GM23248 (cell line): ENCODE measurements at regions not wholly inside any gene's neighbourhood (a gene's known extent, or its start where the extent isn't known, plus 50 kb on each side); places are given as distances from the start of the nearest gene placed in this dataset.

ENCODE experiments used
- EZH2 ChIP-seq: fragments of 200-600 bp; sonication (generic); IDR thresholded peaks from 2 replicates; pipeline ENCODE4 v1.6.1; 2018; ENCODE audit warnings: antibody characterized with exemption, mild to moderate bottlenecking; ENCODE audit not compliant: insufficient read depth, poor library complexity, severe bottlenecking
- EZH2phosphoT487 ChIP-seq: fragments of 200-600 bp; sonication (generic); IDR thresholded peaks from 2 replicates; pipeline ENCODE4 v1.6.1; 2018; ENCODE audit warnings: antibody characterized with exemption, moderate library complexity, mild to moderate bottlenecking, low read depth; ENCODE audit not compliant: insufficient read depth

DNA sequence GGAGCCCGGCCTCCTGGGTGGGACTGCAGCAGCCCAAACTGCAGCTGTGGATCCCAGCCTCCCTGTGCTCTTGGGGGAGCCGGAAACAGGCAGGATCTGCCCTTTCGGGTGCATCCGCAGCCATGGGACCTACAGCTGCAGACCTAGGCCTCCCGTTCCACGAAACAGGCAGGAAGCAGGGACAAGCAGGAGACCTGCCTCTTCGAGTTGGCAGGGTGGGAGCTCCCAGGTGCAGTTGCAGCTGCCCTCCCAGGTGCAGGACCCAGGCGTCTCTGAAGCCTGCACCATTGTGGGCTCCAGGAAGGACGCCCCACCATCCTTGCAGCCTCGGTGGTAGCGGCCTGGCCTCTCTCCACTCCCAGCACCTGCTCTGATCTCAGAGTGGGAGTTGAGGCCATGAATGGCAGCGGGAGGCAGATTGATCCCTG is 189.0 kb upstream of the KLHL1 start:
- no peak for TF ChIP-seq EZH2
- no peak for TF ChIP-seq EZH2phosphoT487
